SK-N-SH (cell line): ENCODE measurements at regions not wholly inside any gene's neighbourhood (a gene's known extent, or its start where the extent isn't known, plus 50 kb on each side); places are given as distances from the start of the nearest gene placed in this dataset.

Experiments used
- CTCF ChIA-PET: fragments of 300-600, 350-600 bp; formaldehyde crosslinking; extraction: SDS; loops from one replicate; lab custom pipeline; 2021; lab: Yijun Ruan, JAX
- POLR2A ChIA-PET: fragments of 350-600 bp; sonication (Branson Sonifier 250); formaldehyde crosslinking; extraction: SDS; loops from one replicate; lab custom pipeline; 2020; ENCODE audit warnings: antibody characterized with exemption, inconsistent platforms; lab: Yijun Ruan, JAX
- DNase-seq: peaks from one replicate; pipeline ENCODE4 v3.0.0; 2012
- H2AFZ ChIP-seq: fragments of 200-600 bp; sonication (generic); 2 replicates; pipeline ENCODE4 v1.8.1; 2016; ENCODE audit warnings: antibody characterized with exemption, mild to moderate bottlenecking, low read depth
- H3F3A ChIP-seq: fragments of 200-600 bp; sonication (generic); replicated peaks from 2 replicates; pipeline ENCODE3; 2016; ENCODE audit warnings: antibody characterized with exemption, mild to moderate bottlenecking; ENCODE audit not compliant: insufficient read depth
- H3K27ac ChIP-seq, 2 experiments: fragments of 200-500 bp in 1 of 2; fragments of 200-600 bp in 1 of 2; sonication (Bioruptor generic) in 1 of 2; sonication (generic), shearing (Covaris generic) in 1 of 2; 2 replicates each; pipeline versions ENCODE4 v1.5.1 to v1.6.1; 2014 to 2016; ENCODE audit warnings: low read depth in 2 of 2, inconsistent platforms in 1 of 2, low read length in 1 of 2, mild to moderate bottlenecking in 1 of 2, mixed read lengths in 1 of 2
- H3K27me3 ChIP-seq: fragments of 200-600 bp; sonication (generic), shearing (Covaris generic); 2 replicates; pipeline ENCODE4 v1.6.1; 2016; ENCODE audit warnings: mixed run types; ENCODE audit not compliant: insufficient read depth
- H3K36me3 ChIP-seq, 2 experiments: fragments of 200-500 bp in 1 of 2; fragments of 200-600 bp in 1 of 2; sonication (Bioruptor generic) in 1 of 2; sonication (generic) in 1 of 2; replicated peaks in 1 of 2; 2 replicates each; pipeline versions ENCODE3 to v1.5.1; 2014 to 2016; ENCODE audit warnings: low read length in 1 of 2, mild to moderate bottlenecking in 1 of 2; ENCODE audit not compliant: insufficient read depth in 2 of 2, control insufficient read depth in 1 of 2
- H3K4me1 ChIP-seq, 2 experiments: fragments of 200-500 bp in 1 of 2; fragments of 200-600 bp in 1 of 2; sonication (Bioruptor generic) in 1 of 2; sonication (generic), shearing (Covaris generic) in 1 of 2; 2 replicates each; pipeline versions ENCODE4 v1.5.1 to v1.6.1; 2014 to 2016; ENCODE audit warnings: low read depth in 1 of 2, low read length in 1 of 2, mixed run types in 1 of 2; ENCODE audit not compliant: insufficient read depth in 2 of 2, control insufficient read depth in 1 of 2
- H3K4me2 ChIP-seq: fragments of 200-600 bp; sonication (generic), shearing (Covaris generic); 2 replicates; pipeline ENCODE4 v1.6.1; 2017; ENCODE audit warnings: mixed run types
- H3K4me3 ChIP-seq, 2 experiments: fragments of 200-500 bp in 1 of 2; fragments of 200-600 bp in 1 of 2; sonication (Bioruptor generic) in 1 of 2; sonication (generic), shearing (Covaris generic) in 1 of 2; 2 replicates each; pipeline versions ENCODE4 v1.5.1 to v1.8.1; 2014 to 2016; ENCODE audit warnings: low read depth in 2 of 2, inconsistent platforms in 1 of 2, low read length in 1 of 2, mild to moderate bottlenecking in 1 of 2, mixed read lengths in 1 of 2, moderate library complexity in 1 of 2
- H3K79me2 ChIP-seq: fragments of 200-600 bp; sonication (generic); 2 replicates; pipeline ENCODE4 v1.8.1; 2017; ENCODE audit warnings: mild to moderate bottlenecking; ENCODE audit not compliant: insufficient read depth
- H3K9ac ChIP-seq: fragments of 200-600 bp; sonication (generic); 2 replicates; pipeline ENCODE4 v1.6.1; 2017; ENCODE audit warnings: mixed run types
- H3K9me2 ChIP-seq: fragments of 200-600 bp; sonication (generic); 2 replicates; pipeline ENCODE4 v1.6.1; 2017; ENCODE audit warnings: mixed run types
- H3K9me3 ChIP-seq: fragments of 200-600 bp; sonication (generic); 2 replicates; pipeline ENCODE4 v1.6.1; 2017; ENCODE audit warnings: mixed run types, mild to moderate bottlenecking, moderate library complexity
- H4K20me1 ChIP-seq: fragments of 200-600 bp; sonication (generic); 2 replicates; pipeline ENCODE4 v1.6.1; 2017; ENCODE audit warnings: mild to moderate bottlenecking, mixed run types; ENCODE audit not compliant: insufficient read depth
- CHD2 ChIP-seq: fragments of 150-350 bp; IDR thresholded peaks from 2 replicates; pipeline ENCODE4 v1.6.1; 2018; ENCODE audit warnings: low read length; ENCODE audit not compliant: partially characterized antibody
- EZH2phosphoT487 ChIP-seq: fragments of 200-600 bp; sonication (generic); IDR thresholded peaks from 2 replicates; pipeline ENCODE4 v1.6.1; 2017; ENCODE audit warnings: low read depth, mixed run types, mild to moderate bottlenecking, antibody characterized with exemption, moderate library complexity, borderline replicate concordance
- FOSL2 ChIP-seq: IDR thresholded peaks from 2 replicates; pipeline ENCODE4 v1.4.0; 2012; ENCODE audit warnings: low read depth, mild to moderate bottlenecking, moderate library complexity, borderline replicate concordance
- GABPA ChIP-seq: IDR thresholded peaks from 2 replicates; pipeline ENCODE4 v1.4.0; 2012; ENCODE audit warnings: low read depth, mild to moderate bottlenecking
- GATA2 ChIP-seq: sonication (generic); formaldehyde crosslinking; IDR thresholded peaks from 2 replicates; pipeline ENCODE4 v1.5.0; 2020; ENCODE audit warnings: mild to moderate bottlenecking, missing genetic modification reagents
- MEF2A ChIP-seq: IDR thresholded peaks from 2 replicates; pipeline ENCODE4 v1.4.0; 2012; ENCODE audit warnings: low read depth, borderline replicate concordance
- MXI1 ChIP-seq: IDR thresholded peaks from 2 replicates; pipeline ENCODE4 v1.6.1; 2012; ENCODE audit warnings: mild to moderate bottlenecking, low read depth, low read length, improper control_type of control experiment
- NRF1 ChIP-seq: IDR thresholded peaks from 2 replicates; pipeline ENCODE4 v1.6.1; 2012; ENCODE audit warnings: low read depth, mild to moderate bottlenecking, low read length
- PBX3 ChIP-seq: IDR thresholded peaks from 2 replicates; pipeline ENCODE4; 2012
- POLR2AphosphoS5 ChIP-seq: IDR thresholded peaks from 2 replicates; pipeline ENCODE4 v1.6.1; 2012; ENCODE audit warnings: low read depth, low read length
- REST ChIP-seq: IDR thresholded peaks from 2 replicates; pipeline ENCODE4 v1.6.1; 2012; ENCODE audit warnings: mild to moderate bottlenecking, low read depth, low read length, moderate library complexity
- RFX5 ChIP-seq: IDR thresholded peaks from 2 replicates; pipeline ENCODE4 v1.6.1; 2012; ENCODE audit warnings: mild to moderate bottlenecking, improper control_type of control experiment, low read length
- RXRA ChIP-seq: IDR thresholded peaks from 2 replicates; pipeline ENCODE4 v1.4.0; 2012; ENCODE audit warnings: low read depth, mild to moderate bottlenecking, borderline replicate concordance
- SIN3A ChIP-seq: IDR thresholded peaks from 2 replicates; pipeline ENCODE4 v1.6.1; 2012; ENCODE audit warnings: low read depth, mild to moderate bottlenecking, low read length, moderate library complexity, borderline replicate concordance
- SMC3 ChIP-seq: IDR thresholded peaks from 2 replicates; pipeline ENCODE4 v1.6.1; 2012; ENCODE audit warnings: low read depth, low read length, improper control_type of control experiment
- TCF12 ChIP-seq: IDR thresholded peaks from 2 replicates; pipeline ENCODE4 v1.4.0; 2012
- TEAD4 ChIP-seq: IDR thresholded peaks from 2 replicates; pipeline ENCODE4 v1.4.0; 2012; ENCODE audit warnings: mild to moderate bottlenecking, borderline replicate concordance; ENCODE audit not compliant: insufficient read depth
- ZBTB33 ChIP-seq: IDR thresholded peaks from 2 replicates; pipeline ENCODE4 v1.4.0; 2012; ENCODE audit warnings: low read depth, borderline replicate concordance
- WGBS: methylation state at CpG from one replicate; pipeline ENCODE4 v1.1.6; 2017; ENCODE audit warnings: low lambda C conversion rate; 5-methylcytosine and 5-hydroxymethylcytosine counted together
- TF ChIP-seq, protein P1 (sequence below): fragments of 150-350 bp; IDR thresholded peaks from 2 replicates; pipeline ENCODE4 v1.6.1; 2016; ENCODE audit warnings: mild to moderate bottlenecking, low read depth, low read length

DNA sequence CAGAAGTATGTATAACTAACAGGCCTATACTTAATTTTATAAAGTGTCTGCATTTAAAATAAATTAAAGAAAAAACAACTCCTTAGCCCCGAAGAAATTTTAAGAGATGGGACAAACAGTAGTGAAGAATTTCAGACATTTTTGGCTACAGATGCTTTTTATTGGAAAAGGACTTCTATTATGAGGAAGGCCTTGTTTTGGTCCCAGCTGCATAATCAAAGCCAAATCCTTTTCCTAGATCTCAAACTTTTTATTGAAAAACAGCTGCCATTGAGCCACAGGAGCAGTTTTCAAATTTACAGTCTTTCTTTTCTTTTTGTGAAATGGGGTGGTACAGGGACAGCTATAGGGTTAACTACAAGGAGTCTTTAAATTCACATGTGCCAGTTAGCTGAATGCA lies 51.3 kb upstream of the SETBP1 start:
- Histone ChIP-seq H3F3A (no peaks in the 10 kb centered on the region), H3K9me2 (no peaks in the 10 kb centered on the region), H3K4me1 (peaks cover 0 to 9% of the 10 kb centered on the region in 2 experiments; a peak in 1 of 4 replicates), H3K36me3 (no peaks in the 10 kb centered on the region), H3K4me3 (no peak overlapping the region), H4K20me1 (no peaks in the 10 kb centered on the region), H3K9ac (no peak overlapping the region), H2AFZ (no peak overlapping the region), H3K27me3 (no peaks in the 10 kb centered on the region), H3K79me2 (no peaks in the 10 kb centered on the region), H3K4me2 (no peak overlapping the region), H3K27ac (no peak overlapping the region), H3K9me3 (no peaks in the 10 kb centered on the region)
- POLR2A ChIA-PET = no interaction called here
- WGBS = 39% methylated on average over 1 of the region's 1 CpG
- CTCF ChIA-PET = no interaction called here
- TF ChIP-seq RFX5 (no peak), POLR2AphosphoS5 (no peak), MEF2A (no peak), GATA2 (CRISPR knock-in tag) (no peak), NRF1 (no peak), SIN3A (no peak), REST (no peak), TCF12 (no peak), EZH2phosphoT487 (no peak), MXI1 (no peak), ZBTB33 (no peak), CHD2 (no peak), TEAD4 (no peak), SMC3 (no peak), PBX3 (no peak), GABPA (no peak), RXRA (no peak), FOSL2 (no peak)
- TF ChIP-seq, protein P1, sequence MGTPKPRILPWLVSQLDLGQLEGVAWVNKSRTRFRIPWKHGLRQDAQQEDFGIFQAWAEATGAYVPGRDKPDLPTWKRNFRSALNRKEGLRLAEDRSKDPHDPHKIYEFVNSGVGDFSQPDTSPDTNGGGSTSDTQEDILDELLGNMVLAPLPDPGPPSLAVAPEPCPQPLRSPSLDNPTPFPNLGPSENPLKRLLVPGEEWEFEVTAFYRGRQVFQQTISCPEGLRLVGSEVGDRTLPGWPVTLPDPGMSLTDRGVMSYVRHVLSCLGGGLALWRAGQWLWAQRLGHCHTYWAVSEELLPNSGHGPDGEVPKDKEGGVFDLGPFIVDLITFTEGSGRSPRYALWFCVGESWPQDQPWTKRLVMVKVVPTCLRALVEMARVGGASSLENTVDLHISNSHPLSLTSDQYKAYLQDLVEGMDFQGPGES = no peak
- DNase-seq = no peak
